ENCODE measurements at regions not wholly inside any gene's neighbourhood (a gene's known extent, or its start where the extent isn't known, plus 50 kb on each side); places are given as distances from the start of the nearest gene placed in this dataset.

DNA sequence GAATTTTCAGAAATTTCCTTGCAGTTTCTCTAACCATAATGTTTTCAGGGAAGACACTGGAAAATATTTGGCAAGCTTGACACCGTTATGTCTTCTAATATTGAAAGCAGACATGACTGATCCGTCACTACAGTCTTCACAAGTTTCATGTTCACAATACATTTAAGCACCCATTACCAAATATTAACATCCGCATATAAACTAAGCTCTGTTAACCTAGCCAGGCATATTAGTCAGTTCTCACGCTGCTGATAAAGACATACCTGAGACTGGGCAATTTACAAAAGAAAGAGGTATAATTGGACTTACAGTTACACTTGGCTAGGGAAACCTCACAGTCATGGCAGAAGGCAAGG is 162.7 kb upstream of the LYSMD4 start:
- H3K36me3 ChIP-seq (ENCODE audit: low read depth) = no peaks in the 10 kb centered on the region
- H3K4me3 ChIP-seq = no peak overlapping the region
- H3K4me1 ChIP-seq (ENCODE audit: low read depth) = no peaks in the 10 kb centered on the region
- intact Hi-C loops (cut with DNase I, micrococcal nuclease) = no loop called here
- ATAC-seq = no peak
- no peaks in the 10 kb centered on the region for H3K9me3 ChIP-seq
- no peak for DNase-seq
- TF ChIP-seq CTCF (IDR thresholded peaks at IDR 0.05) = no peak

- H3K4me1 ChIP-seq (ENCODE audit: low read depth) = no peaks in the 10 kb centered on the region
- TF ChIP-seq CTCF (IDR thresholded peaks at IDR 0.05) = no peak
- intact Hi-C loops (cut with DNase I, micrococcal nuclease) = no loop called here
- H3K4me3 ChIP-seq = no peak overlapping the region
- H3K9me3 ChIP-seq = no peaks in the 10 kb centered on the region
- no peak for ATAC-seq
- DNase-seq = no peak
- no peaks in the 10 kb centered on the region for H3K36me3 ChIP-seq (ENCODE audit: low read depth)
Measured at GRCh38 chr15:99895189-99895955, 162.1 kb upstream of the LYSMD4 start.

GRCh38 chr15:99878835-99879234 is 145.6 kb upstream of the LYSMD4 start:
- no peaks in the 10 kb centered on the region for H3K36me3 ChIP-seq (ENCODE audit: low read depth)
- no peak overlapping the region for H3K4me3 ChIP-seq
- DNase-seq = no peak
- H3K4me1 ChIP-seq (ENCODE audit: low read depth) = no peaks in the 10 kb centered on the region
- no peak for ATAC-seq
- intact Hi-C loops (cut with DNase I, micrococcal nuclease) = no loop called here
- no peaks in the 10 kb centered on the region for H3K9me3 ChIP-seq
- TF ChIP-seq CTCF (IDR thresholded peaks at IDR 0.05) = no peak

DNA sequence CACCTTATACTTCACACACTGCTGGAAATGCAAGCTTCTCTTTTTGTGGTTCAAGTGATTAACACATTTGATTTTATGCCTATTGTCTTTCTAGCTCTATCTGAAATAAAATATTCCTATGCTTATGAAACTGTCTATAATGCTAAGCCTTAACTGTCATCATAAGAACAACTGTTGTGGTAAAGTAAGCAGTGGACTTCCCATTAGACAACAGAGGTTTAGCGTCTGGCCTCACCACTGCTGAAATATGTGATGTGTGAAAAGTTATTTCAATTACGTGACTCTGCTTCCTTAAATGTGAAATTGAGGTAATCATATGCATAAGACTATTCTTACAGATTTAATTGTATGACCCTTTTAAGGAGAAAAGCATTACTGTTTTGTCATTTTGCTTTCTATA is 140.2 kb upstream of the LYSMD4 start:
- H3K4me3 ChIP-seq = no peak overlapping the region
- no peaks in the 10 kb centered on the region for H3K36me3 ChIP-seq (ENCODE audit: low read depth)
- DNase-seq (no peak), ATAC-seq (no peak)
- H3K9me3 ChIP-seq = no peaks in the 10 kb centered on the region
- no peak for TF ChIP-seq CTCF (IDR thresholded peaks at IDR 0.05)
- intact Hi-C loops (cut with DNase I, micrococcal nuclease) = no loop called here
- no peaks in the 10 kb centered on the region for H3K4me1 ChIP-seq (ENCODE audit: low read depth)

GRCh38 chr15:99863550-99864198 is 130.4 kb upstream of the LYSMD4 start:
- ATAC-seq = no peak
- no peak overlapping the region for H3K4me3 ChIP-seq
- no peaks in the 10 kb centered on the region for H3K4me1 ChIP-seq (ENCODE audit: low read depth)
- no peaks in the 10 kb centered on the region for H3K9me3 ChIP-seq
- no peak for DNase-seq
- intact Hi-C loops (cut with DNase I, micrococcal nuclease) = no loop called here
- TF ChIP-seq CTCF (IDR thresholded peaks at IDR 0.05) = no peak
- no peaks in the 10 kb centered on the region for H3K36me3 ChIP-seq (ENCODE audit: low read depth)
